NCI-H748 treated with DMSO at 0.1 percent for 48 hours (cell line): ENCODE measurements at regions not wholly inside any gene's neighbourhood (a gene's known extent, or its start where the extent isn't known, plus 50 kb on each side); places are given as distances from the start of the nearest gene placed in this dataset.
"Not testable (repeated sequence)": the region's sequence is repeated elsewhere in the genome, so short reads cannot be mapped to it uniquely, and the experiment has no call there.

Experiments
- DNase-seq: peaks from one replicate; lab custom pipeline; 2025; lab: John Stamatoyannopoulos, UW

DNA sequence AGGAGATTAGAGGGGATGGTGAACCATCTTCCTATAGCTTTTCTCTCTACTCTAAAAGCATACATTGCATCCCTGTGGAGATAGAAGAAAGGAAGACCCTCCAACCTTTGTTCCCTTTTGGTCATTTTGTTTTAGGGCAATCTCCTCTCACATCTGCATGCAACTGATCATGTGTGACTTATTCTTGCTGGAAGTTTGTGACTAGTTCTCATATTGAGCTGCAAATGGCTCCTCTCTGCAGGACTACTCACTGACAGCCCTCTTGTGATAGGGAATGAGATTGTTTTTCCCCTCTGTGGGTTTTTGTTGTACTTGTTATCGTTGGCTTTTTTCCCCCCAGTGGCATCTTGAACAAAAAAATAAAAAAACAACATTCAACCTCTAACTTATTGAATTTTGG lies 416.0 kb upstream of the CNTNAP5 start:
- DNase-seq, result no peak

DNA sequence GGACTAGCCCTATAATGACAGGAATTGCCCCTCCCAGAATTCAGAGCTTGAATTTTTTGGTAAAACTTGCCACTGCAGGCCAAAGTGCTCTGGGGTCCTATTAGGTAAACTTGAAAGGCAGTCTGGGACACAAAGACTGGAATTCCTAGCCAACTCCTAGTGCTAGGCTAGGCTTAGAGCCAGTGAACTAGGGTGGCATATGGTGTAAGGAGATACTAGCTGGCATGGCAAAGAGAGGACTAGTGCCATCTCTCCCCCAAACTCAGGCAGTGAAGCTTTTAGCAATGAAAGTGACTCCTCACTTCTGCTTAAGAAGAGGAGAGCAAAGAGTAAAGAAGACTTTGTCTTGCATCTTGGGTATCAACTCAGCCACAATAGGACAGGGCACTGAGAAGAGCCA lies 410.5 kb upstream of the CNTNAP5 start:
- no peak for DNase-seq

DNA sequence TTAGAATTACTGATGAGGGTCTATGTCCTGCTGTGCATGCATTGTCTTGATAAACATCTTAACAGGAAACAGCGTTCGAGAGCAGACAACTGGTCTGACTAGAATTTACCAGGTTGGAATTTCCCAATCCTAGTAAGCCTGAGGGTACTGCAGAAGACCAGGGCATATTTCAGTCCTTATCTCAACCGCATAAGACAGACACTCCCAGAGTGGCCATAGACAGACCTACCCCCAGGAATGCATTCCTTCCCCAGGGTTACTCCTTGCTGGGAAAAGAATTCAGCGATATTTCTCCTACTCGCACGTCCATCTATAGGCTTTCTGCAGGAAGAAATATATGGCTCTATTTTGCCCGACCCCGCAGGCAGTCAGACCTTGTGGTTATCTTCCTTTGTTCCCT lies 406.4 kb upstream of the CNTNAP5 start:
- not testable (repeated sequence) for DNase-seq

DNA sequence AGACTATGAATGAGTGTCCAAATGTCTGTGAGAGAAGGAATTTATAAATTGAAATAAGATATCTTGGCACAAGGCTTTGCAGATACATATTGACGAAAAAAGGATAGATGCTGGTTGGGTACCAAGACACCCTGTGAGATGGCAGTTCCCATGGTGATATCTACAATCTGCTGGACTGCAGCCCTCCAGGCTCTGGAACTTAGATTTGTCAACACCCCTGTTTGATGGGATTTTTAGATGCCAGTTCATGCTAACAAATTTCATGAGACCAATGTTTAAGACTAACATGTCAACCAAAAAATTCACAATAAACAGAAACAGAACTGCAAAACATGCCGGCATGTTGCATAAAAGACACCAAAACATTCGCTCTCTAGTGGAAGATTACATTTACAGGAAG lies 400.3 kb upstream of the CNTNAP5 start:
- DNase-seq, result no peak

DNA sequence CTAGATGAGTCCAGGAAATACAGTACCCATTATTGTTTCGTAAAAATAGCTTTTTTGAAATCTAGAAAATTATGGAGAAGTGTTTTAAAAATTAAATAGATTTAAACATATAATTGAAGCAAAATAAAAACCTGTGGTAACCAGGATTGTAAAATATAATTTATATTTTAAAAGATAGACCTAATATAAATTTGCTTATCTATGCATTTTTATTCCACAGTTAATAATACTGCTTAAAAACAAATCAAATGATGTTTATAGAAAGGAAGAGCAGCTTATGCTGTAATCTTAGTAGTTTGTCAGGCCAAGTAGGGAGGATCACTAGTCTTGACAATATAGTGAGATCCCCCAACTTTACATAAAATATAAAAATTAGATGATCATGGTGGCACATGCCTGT lies 388.9 kb upstream of the CNTNAP5 start:
- DNase-seq, result no peak

DNA sequence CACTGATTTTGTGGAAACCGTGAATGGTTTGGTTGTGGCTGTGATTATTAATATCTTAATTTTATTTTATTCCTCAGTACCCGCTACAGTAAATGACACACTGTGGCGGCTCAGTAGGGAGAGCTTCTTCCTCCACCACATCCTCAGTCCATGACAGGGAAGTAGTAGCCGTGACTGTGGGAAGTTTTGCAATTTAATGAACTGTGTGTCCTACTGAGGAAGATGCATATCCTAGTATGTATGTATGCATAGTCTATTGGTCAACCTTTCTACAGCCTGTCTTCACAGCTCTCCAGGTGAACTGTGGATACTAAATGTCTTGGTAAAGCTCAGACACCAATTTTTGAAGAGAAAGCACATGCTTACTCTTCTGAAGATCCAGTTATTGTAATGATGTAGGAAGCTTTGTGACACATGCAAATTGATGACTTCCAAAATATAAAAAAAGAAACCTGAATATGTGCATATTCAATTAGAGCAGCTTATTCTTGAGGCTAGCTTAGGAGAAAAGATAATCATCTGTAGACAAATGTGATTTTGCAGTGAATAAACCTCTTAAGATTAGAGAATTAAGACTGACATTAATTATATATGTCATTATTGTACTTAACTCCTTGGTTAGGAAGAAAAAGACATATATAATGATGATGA lies 384.3 kb upstream of the CNTNAP5 start:
- DNase-seq, result no peak

DNA sequence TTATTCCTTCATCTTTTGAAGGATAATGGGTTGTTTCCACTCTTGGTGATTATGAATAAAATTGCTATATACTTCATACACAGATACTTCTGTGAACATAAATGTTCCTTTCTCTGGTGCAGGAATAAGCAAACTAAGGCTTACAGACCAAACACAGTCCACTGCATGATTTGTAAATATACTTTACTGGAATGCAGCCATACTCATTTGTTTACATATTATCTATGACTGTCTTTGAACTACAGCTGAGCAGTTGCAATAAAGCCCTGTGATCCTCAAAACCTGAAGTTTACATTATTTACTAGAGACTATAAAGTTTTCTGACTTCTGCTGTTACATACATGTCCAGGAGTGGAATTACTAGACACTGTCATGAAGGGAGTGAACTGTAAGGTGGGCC lies 381.0 kb upstream of the CNTNAP5 start:
- DNase-seq, result no peak

DNA sequence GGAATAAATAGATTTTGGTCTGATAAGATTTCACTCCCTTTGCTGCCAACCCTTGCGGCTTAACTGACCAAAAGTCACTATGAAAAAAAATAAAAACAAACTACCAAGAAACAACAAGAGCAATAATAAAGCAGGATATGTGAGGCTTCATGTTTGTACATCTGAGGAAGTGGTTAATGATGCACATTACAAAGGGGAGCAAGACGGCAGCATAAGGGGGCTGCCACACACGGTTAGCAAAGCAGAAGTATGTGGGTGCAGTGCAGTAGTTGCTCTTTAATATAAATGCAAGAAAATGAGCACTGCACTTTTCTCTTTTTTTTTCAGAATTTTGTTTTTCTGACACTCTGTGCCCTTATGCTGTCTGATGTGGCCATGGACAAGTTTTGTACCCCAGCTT lies 377.1 kb upstream of the CNTNAP5 start:
- DNase-seq, result no peak

DNA sequence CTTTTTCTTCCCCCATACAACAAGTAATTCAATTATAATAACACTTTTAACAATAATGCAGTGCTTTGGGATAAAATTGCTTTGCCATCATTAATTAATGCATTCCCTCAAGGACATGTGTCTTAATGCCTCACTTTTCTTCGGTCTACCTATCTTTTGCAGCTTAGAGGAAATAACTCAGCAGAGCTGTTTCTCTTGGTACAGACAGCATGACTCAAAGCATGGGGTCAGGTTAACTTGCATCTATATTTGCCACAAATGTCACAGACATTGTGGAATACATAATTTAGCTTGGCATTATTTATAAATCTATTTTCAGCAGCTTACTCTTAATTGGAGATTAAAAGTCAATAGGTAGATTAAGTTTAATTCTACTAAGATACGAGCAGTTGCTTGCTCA lies 376.1 kb upstream of the CNTNAP5 start:
- no peak for DNase-seq

DNA sequence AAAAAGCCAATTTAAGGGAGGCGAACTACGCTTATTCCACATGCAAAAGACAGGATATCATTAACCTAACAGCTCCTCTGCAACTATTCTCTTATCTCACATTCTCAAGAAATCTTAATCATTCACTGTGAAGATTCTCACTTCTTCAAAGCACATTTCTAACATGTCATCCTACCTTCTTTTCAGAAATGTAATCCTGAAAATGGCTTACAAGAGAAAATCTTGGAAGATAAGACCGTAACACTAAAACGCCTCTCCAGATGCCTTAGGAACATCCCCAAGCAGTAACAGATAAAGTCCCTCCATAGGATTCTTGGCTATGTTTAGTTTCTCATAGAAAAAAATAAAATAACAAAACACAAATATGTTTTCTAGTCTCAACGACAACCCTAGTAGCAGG lies 373.9 kb upstream of the CNTNAP5 start:
- DNase-seq, result no peak

DNA sequence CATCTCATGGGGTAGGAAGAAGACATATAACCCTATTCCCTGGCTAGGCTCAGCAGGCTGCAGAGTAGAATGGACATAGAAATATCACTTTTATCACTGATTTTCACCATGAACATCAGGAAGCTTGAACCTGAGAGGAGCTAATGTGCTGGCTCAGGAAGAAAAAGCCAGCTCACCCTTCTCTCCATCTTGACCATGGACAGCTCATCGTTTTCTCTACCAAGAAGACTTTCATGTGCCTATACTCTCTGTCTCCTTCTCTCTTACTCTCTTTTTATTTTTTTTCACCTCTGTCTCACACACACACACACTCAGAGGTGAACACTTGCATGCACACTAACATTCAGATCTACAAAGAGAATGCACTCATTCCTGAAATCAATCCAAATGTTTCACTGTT lies 372.8 kb upstream of the CNTNAP5 start:
- DNase-seq, result no peak

DNA sequence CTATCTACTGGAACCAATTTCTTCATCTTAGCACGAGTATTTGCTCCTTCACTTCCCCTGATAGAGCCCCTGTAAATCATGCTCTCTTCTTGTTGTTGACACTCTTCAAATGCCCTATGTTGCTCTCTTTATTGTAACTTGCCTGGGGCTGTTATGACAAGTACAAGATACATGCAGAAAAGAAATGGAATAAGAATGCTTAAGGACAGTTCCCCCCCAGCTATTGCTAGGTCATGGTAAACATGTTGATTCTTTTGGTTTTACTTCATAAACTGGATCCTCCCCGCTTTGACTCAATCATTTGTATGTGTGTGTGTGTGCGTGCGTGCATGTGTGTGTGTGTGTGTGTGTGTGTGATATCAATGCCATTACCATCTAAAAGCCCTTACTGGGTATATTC lies 368.5 kb upstream of the CNTNAP5 start:
- DNase-seq, result no peak

DNA sequence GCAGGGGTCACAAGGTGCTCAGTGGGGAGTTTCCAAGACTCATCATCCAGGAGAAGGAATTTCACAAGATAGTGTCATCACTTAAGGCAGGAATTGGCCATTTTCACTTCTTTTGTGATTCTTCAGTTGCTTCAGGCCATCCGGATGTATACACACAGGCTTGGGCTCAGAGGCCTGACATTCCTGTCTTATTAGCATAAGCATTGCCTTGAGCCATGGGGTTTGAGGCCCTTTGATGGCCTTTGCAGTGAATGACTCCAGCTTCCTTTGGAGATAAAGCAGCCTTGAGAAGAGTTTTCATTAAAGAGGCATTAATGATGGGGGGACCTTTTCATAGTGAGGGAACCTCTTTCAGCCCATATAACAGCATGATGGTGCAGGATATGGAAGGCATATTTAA lies 366.0 kb upstream of the CNTNAP5 start:
- no peak for DNase-seq

DNA sequence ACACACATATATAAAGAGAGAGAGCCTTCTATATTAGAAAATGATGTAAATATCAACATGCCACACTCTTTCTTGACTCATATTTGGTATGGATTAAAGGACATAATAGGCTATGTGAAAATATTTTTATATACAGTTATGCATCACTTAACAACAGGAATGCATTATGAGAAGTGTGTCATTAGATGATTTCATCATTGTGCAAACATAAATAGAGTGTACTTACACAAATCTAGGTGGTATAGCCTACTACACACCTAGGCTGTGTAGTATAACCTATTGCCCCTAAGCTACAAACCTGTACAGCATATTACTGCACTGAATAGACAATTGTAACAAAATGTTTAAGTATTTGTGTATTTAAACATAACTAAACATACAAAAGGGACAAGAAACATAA lies 354.8 kb upstream of the CNTNAP5 start:
- DNase-seq, result no peak

DNA sequence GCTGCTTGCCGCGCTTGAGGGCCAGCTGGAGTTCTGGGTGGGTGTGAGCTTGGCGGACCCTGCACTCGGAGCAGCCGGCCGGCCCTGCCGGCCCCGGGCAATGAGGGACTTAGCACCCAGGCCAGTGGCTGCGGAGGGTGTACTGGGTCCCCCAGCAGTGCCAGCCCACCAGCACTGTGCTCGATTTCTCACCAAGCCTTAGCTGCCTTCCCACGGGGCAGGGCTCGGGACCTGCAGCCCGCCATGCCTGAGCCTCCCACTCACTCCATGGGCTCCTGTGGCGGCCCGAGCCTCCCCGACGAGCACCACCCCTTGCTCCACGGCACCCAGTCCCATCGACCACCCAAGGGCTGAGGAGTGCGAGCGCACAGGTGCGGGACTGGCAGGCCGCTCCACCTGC lies 341.3 kb upstream of the CNTNAP5 start:
- DNase-seq, result not testable (repeated sequence)

DNA sequence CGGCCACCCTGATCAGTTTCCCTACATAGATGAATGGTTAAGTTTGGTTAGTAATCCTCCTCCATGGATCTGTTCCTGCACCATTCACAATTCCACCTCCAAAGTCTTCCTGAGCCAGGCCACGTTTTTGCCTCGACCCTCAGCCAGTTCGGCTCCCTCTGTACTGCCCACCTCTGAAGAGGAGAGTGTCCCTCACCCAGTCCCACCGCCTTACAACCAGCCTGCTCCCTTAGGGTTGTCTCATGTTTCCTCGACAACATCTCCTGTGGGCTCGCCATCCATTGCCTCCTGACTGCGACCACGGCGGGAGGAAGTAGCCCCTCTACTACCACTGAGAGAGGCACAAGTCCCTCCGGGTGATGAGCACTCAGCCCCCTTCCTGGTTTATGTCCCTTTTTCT lies 338.0 kb upstream of the CNTNAP5 start:
- DNase-seq, result no peak

DNA sequence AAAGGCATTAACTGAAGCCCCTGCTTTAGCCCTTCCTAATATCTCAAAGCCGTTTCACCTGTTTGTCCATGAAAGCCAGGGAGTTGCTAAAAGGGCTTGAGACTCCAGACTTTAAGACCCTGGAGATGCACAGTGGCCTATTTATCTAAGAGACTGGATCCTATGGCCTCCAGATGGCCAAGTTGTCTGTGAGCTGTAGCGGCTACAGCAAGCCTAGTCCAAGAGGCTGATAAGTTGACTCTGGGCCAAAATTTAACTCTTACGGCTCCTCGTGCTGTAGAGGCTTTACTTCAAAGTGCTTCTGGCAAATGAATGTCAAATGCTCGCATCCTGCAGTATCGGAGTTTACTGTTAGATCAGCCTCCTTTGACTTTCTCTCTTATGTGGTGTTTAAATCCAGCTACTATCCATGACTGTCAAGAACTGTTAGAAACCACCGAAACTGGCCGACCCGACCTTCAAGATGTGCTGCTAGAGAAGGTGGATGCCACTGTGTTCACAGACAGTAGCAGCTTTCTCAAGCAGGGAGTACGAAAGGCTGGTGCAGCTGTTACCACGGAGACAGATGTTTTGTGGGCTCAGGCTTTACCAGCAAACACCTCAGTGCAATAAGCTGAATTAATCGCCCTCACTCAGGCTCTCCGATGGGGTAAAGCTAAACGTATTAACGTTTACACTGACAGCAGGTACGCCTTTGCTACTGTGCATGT lies 336.7 kb upstream of the CNTNAP5 start:
- DNase-seq, result no peak

DNA sequence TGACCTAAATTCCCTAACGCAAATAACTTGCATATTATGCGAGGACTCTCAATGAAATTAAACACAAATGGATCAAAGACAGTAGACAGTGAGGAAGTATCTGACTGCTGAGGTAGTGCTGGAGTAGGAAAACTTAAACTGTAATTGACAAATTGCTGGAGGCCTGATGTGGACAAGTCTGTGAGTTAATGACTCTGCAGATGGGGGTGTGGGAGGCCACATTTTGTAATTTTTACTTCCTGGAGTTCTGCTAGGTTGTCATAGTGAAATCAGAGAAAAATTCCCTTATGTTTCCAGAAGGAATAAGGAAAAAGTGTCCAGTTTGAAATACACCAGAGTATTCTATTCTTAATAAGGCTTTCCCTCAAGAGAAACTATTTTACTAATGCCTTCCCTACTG lies 333.0 kb upstream of the CNTNAP5 start:
- DNase-seq, result no peak

DNA sequence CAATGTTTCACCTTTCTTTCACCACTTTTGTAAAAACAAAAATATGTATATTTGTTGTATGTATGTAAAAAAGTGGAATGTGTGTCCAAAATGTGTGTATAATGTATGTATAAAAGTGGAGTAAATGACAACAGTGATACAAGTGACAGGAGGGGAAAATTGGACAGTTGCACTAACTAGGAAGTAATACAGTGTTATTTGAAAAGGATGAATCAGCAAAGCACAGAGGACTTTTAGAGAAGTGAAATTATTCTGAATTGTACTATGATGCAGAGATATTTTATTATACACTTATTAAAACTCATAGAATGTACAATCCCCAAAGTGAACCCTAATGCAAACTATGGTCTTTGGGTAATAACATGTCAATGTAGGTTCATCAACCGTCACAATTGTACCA lies 331.3 kb upstream of the CNTNAP5 start:
- no peak for DNase-seq

DNA sequence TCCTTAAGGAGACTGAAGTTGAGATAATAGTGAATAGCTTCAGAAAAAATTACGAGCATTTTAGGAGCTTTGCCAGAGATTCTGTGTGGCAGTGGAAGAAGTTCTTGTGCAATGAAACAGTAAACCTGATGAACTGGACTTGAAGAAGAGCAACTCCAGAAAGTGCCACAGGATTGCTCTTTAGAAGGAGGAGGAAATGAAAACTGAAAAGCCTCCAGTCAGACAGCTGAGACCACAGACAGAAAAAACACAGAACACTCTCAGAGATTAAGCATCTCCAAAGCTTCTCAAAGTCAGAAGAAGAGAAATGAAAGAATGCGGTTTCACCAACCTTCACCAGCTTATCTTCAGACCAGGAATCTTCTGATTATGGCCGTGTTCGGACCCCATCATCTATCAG lies 329.7 kb upstream of the CNTNAP5 start:
- DNase-seq, result no peak

DNA sequence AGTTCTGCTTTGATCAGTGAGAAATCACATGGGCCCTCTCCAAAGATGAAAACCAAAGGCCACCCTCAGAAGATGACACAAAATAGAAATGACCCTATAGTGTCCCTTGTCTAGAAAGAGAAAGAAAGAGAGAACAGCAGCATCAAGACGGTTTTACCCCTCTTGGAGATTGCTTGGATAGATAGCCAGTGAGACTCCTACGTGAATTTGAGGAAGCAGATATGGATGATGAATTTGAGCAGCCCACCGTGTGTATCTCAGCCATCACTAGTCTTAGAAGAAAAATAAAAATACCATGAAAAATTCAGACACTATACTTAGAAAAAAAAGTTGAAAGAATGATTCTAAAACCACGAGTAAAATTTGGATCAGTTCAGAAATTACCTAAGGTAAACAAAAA lies 329.1 kb upstream of the CNTNAP5 start:
- DNase-seq, result no peak

DNA sequence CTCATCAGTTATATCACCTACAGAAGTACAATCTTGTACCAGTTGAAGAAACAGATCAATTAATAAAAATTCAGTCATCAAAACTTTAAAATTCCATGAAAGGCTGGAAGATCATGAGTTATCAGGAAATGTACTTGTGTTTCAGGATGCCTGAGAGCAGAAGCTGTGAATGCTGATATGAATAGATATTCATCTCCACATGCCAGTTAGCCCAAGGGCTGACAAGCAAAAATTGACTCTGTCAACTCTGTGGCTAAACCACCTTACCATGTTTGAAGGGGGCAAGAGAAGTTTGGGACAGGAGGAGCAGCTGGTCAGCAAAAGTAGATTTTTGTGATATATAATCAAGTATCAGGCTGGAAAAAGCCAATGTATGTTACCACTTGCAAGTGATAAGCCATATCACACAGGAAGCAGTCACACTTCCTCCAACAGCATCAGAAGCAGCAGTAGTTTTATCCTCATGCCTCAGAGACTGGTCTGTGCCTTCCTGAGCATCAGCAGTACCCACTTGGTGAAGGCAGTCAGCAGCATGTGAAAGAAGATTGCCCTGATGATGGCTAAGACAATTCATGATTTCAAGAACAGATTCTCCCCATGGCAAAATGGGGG lies 328.2 kb upstream of the CNTNAP5 start:
- no peak for DNase-seq

DNA sequence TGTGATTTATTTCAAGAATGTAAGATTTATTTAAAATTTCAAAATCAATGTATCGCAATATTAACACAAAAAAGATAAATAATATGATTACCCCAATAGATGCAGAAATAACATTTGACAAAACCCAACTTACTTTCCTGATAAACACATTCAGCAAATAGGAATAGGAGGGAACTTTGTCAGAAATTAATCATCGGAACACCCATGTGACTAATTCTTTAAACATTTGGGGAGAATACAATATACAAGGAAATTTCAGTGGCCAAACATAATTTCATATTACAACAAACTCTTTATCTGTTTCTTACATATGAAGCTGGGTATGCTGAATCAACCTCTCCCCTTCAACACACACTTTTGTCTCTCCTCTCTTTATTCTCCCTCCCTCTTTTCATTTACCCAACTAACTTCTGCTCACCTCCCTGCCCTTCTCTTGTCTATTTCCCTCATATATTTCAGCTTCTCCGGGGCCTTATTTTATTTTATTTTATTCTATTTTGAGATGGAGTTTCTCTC lies 309.6 kb upstream of the CNTNAP5 start:
- DNase-seq, result no peak
